HG03066 (cell line): ENCODE measurements at regions not wholly inside any gene's neighbourhood (a gene's known extent, or its start where the extent isn't known, plus 50 kb on each side); places are given as distances from the start of the nearest gene placed in this dataset.

Experiments
- ATAC-seq: cut with Tn5 transposase; IDR thresholded peaks from one replicate; pipeline ENCODE4 v1.9.1; 2021; ENCODE audit warnings: low read depth; ENCODE audit not compliant: unreplicated experiment

- ATAC-seq, result no peak
These were observed 51.8 kb upstream of the TLE1 start for GRCh38 chr9:81741103-81741502.

GRCh38 chr9:81748091-81748490 is 58.7 kb upstream of the TLE1 start:
- no peak for ATAC-seq

DNA sequence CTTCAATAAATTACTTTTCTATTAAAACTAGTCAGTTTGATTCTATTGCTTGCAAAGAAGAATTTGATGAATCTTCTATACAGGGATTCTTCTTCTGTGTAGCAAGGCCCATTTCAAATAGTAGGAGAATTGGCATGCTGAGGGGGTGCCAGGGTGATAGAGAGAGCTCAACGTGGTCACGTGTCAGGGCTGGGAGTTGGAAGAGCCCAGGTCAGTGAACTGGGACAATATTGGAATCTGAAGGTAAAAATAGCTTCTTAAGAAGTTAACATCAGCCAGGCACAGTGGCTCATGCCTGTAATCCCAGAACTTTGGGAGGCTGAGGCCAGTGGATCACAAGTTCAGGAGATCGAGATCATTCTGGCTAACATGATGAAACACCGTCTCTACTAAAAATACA is 64.1 kb upstream of the TLE1 start:
- ATAC-seq, result no peak

- no peak for ATAC-seq
These were observed 64.9 kb upstream of the TLE1 start for GRCh38 chr9:81754245-81754644.

DNA sequence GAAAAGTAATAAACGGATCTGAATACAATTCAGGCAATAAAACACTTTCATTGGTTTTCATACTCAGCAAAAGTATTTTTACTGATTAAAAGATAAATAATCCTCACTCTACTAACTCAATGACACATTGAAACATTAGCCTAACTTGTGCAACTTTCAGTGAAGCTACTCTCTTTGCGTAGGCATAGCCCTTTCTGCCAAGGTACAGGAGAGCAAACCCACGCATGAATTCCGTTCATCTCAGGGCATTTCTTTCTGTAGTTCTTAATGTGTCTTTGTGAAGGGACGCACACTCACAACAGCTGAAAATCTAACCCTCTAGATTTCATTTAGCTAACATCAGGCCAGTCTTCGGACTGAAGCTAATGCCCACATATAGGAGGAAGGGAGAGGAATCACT is 66.4 kb upstream of the TLE1 start:
- ATAC-seq, result no peak

DNA sequence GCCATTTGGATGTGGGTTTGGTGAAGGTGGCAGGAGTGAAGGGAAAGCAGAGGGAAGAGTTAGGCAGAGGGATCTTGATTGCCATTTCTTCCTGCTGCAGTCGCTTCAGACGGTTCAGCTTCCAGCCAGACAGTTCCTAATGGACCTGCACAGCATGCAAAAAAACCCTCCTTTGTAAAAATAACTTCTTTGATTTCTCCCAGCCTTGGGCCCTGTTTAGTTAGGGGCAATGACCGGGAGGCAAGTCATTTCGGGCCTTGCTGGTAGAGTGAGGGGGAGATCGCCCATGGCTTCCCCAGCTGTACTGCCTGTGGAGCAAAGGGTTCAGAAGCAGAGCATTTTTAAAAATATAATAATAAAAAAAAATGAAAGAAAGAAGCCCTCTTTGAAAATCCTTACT is 67.2 kb upstream of the TLE1 start:
- ATAC-seq, result no peak

DNA sequence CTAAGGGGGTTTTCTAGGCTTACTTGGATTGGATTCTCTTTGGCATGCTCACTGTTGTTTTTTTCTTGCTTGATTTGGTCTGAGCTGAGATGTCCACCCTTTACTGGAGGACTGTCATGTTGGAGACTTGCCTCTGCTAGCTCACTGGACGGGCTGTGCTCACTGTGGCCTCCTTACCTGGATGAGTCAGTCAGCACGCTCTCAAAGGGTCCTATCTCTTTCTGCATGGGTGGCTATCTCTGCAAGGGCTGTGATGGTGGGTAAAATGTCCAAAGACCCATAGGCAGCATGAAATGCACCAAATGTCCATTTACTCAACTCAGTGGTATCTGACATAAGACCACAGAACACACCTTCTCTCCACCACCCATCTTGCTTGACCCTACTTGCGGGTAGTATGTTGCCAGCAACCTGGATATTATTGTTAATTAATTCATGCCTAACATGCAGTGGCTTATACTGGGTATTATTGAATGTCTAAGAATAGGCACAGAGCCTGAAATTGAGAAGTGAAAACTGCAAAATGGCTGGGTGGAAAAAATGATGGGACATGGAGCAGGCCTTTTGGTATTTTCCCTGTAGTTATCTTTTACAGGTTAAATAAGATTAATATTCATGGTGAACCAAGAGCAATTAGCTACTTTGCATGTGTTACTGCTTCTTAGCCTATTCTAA is 68.9 kb upstream of the TLE1 start:
- no peak for ATAC-seq

- no peak for ATAC-seq
These were observed 70.4 kb upstream of the TLE1 start for GRCh38 chr9:81759680-81760215.

- no peak for ATAC-seq
These were observed 78.6 kb upstream of the TLE1 start for GRCh38 chr9:81767921-81768320.

- ATAC-seq, result no peak
These were observed 82.2 kb upstream of the TLE1 start for GRCh38 chr9:81771571-81771970.

DNA sequence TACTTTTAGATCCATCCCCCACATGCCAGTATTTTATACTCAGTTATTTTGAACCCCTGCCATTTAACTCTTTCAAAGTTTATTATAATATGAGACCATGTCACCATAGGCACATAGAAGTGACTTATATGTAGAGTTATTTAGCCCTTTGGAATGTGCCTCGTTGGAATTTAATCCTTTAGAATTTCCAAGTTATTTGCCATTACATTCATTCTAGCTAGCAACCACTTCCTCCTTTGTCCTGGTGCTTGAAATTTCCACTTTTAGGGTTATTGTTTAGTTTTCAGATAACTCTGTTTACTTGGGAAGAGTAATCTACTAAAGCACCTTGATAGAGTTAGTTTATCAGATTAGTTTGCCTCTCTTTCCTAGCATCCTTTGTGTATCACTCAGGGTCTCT is 82.8 kb upstream of the TLE1 start:
- no peak for ATAC-seq

DNA sequence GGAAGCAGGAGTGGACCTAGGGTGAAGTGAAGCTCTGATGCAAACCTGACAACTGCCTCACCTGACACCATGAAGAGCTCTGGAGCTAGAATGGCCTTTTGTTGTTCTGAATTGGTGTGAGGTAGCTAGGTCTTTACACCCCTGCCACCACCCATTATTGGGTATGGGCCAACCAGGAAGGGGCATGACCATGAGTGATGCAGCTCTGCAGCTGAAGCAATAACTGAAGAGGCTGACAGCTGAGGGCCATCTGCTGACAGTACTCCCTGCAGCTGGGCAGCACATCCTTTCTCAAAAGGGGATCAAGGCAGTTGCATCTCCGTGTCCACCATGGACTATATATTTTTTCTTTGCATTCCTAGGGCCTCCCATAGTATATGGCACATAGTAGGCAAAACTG is 87.0 kb upstream of the TLE1 start:
- no peak for ATAC-seq

- ATAC-seq, result no peak
These were observed 87.5 kb upstream of the TLE1 start for GRCh38 chr9:81776834-81777233.

DNA sequence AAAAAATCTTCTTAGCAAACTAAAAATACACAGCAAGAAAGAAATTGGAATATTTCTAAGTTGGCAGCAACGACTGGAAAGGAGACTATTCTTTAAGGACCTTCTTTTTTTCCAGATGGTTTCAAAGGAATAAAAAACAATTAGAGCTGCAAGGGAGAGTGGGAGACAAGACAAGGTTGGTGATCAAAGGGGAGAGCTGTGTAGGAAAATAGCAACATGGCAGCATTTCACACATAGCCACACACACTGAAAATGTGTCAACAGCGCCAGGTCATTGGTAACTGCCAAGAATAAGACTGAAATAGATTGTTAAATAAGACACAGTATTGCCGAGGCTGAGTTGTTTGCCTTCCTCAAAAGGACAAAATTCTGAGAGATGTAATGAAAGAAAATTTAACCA is 88.1 kb upstream of the TLE1 start:
- no peak for ATAC-seq

DNA sequence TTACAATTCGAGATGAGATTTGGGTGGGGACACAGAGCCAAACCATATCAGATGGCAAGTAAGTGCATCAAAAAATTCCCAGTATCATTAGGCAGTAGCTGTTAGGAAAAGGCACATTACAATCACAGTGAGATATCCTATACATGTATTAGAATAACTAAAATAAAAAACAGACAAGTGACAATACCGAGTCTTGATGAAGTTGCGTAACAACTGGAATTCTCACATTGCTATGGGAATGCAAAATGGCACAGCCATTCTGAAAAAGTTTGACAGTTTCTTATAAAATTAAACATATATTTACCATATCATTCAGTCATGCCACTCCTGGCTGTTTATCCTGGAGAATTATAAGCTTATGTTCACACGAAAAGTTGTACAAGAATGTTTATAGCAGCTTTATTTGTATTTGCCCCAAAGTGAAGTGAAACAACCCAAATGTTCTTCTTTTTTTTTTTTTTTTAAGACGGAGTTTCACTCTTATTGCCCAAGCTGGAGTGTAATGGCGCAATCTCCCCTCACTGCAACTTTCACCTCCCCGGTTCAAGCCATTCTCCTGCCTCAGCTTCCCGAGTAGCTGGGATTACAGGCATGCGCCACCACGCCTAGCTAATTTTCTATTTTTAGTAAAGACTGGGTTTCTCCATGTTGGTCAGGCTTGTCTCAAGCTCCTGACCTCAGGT is 93.1 kb upstream of the TLE1 start:
- ATAC-seq, result no peak

DNA sequence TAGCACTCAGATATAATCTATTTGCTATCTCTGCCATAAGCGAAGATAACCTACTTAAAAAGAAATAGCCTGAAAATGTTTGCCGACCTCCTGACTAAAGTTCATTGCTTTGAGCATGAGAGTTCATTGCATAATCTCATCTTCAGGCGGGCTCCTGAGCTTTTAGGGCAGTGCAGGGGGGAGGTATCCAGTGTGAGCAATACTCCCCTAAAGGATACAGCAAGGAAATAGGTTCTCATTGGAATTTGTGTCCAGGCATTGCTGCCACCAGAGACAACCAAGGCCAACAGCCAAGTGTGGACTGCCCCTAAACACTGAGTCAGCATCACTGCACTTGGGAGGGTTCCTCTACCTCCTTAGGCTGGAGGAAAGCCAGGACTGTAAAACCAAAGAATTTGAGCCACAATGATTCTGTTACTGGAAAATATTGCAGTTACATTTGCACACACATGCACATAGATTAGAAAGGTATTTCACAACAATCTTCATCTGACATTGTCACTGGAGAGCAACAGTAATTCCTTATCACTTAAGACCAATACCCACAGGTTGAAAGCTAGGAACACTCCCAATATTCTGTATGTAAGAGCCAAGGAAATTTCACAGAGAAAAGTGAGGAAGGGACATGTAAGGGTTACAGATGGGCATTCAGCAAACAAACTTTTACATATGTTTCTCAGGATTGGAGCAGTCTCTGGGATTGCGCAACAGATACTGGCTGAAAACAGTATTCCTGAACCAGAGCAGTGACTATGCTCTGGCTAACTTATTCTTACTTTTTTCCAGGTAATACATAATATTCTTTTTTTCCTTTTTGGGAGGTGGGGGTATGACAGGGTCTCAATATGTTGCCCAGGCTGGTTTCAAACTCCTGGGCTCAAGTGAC is 98.6 kb upstream of the TLE1 start:
- ATAC-seq, result no peak

- no peak for ATAC-seq
These were observed 100.4 kb upstream of the TLE1 start for GRCh38 chr9:81789721-81790120.

GRCh38 chr9:81790166-81790565 is 100.8 kb upstream of the TLE1 start:
- ATAC-seq, result no peak

DNA sequence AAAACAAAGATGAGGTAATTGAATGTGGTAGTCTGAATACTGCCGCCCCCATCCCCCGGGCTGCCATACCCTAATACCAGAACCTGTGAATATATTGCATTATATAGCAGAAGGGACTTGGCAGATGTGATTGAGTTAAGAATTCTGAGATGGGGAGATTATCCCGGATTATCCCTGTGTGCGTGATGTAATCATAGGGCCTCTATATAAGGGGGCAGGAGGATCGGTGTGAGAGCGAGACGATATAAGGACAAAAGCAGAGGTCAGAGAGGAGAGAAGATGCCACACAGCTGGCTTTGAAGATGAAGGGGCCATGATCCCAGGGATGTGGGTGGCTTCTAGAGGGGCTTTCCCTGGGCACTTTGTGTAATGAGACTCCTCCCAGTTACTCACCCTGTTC is 101.7 kb upstream of the TLE1 start:
- no peak for ATAC-seq

- ATAC-seq, result no peak
These were observed 109.3 kb upstream of the TLE1 start for GRCh38 chr9:81798606-81799005.

- ATAC-seq, result no peak
These were observed 111.8 kb upstream of the TLE1 start for GRCh38 chr9:81801190-81801589.
